BE2C (cell line): ENCODE measurements at regions not wholly inside any gene's neighbourhood (a gene's known extent, or its start where the extent isn't known, plus 50 kb on each side); places are given as distances from the start of the nearest gene placed in this dataset.

ENCODE experiments used
- DNase-seq: peaks from one replicate; pipeline ENCODE4 v3.0.0-alpha.2; 2020
- H3K27me3 ChIP-seq: fragments of 250-450 bp; sonication (Bioruptor Pico); 2 replicates; pipeline ENCODE4 v1.5.1; 2020; ENCODE audit warnings: mild to moderate bottlenecking
- H3K36me3 ChIP-seq: fragments of 250-450 bp; sonication (Bioruptor Pico); 2 replicates; pipeline ENCODE4 v1.5.1; 2020; ENCODE audit warnings: mild to moderate bottlenecking
- H3K4me1 ChIP-seq: fragments of 250-450 bp; sonication (Bioruptor Pico); 2 replicates; pipeline ENCODE4 v1.5.1; 2020
- H3K4me3 ChIP-seq: 2 replicates; pipeline ENCODE4 v1.5.1; 2011; ENCODE audit warnings: low read depth, low read length
- H3K9me3 ChIP-seq: fragments of 250-450 bp; sonication (Bioruptor Pico); 2 replicates; pipeline ENCODE4 v1.5.1; 2020
- TF ChIP-seq, protein P1 (sequence below): IDR thresholded peaks from 2 replicates; pipeline ENCODE4 v1.5.1; 2012; ENCODE audit warnings: mild to moderate bottlenecking, low read depth, low read length

- Histone ChIP-seq H3K4me3 (no peak overlapping the region), H3K36me3 (no peaks in the 10 kb centered on the region), H3K27me3 (no peaks in the 10 kb centered on the region), H3K4me1 (no peaks in the 10 kb centered on the region), H3K9me3 (no peaks in the 10 kb centered on the region)
- TF ChIP-seq, protein P1, sequence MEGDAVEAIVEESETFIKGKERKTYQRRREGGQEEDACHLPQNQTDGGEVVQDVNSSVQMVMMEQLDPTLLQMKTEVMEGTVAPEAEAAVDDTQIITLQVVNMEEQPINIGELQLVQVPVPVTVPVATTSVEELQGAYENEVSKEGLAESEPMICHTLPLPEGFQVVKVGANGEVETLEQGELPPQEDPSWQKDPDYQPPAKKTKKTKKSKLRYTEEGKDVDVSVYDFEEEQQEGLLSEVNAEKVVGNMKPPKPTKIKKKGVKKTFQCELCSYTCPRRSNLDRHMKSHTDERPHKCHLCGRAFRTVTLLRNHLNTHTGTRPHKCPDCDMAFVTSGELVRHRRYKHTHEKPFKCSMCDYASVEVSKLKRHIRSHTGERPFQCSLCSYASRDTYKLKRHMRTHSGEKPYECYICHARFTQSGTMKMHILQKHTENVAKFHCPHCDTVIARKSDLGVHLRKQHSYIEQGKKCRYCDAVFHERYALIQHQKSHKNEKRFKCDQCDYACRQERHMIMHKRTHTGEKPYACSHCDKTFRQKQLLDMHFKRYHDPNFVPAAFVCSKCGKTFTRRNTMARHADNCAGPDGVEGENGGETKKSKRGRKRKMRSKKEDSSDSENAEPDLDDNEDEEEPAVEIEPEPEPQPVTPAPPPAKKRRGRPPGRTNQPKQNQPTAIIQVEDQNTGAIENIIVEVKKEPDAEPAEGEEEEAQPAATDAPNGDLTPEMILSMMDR: no peak
- DNase-seq: no peak
Measured at GRCh38 chr2:163456953-163457743, 278.7 kb downstream of the FIGN start.

DNA sequence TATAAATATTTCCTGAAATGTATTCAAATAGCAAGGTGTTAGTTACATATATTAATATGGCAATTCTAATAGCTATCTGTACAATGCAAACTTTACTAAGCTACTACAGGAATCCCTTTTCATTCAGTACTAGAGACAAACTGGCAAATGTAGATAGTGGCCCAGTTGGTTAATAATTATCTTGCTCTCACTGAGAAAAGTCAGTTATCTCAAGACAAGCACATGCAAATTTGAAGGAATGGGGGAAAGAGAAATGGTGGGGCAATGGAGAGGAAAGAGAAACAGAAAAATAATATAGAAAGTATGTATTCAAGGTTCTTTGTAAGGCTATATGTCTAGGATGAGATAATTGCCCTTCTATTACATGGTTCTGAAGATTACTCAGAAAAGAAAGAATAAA is 280.0 kb downstream of the FIGN start:
- DNase-seq: no peak
- no peaks in the 10 kb centered on the region for H3K27me3 ChIP-seq
- H3K9me3 ChIP-seq: no peaks in the 10 kb centered on the region
- H3K36me3 ChIP-seq: no peaks in the 10 kb centered on the region
- no peaks in the 10 kb centered on the region for H3K4me1 ChIP-seq
- TF ChIP-seq, protein P1: no peak
- H3K4me3 ChIP-seq: no peak overlapping the region

DNA sequence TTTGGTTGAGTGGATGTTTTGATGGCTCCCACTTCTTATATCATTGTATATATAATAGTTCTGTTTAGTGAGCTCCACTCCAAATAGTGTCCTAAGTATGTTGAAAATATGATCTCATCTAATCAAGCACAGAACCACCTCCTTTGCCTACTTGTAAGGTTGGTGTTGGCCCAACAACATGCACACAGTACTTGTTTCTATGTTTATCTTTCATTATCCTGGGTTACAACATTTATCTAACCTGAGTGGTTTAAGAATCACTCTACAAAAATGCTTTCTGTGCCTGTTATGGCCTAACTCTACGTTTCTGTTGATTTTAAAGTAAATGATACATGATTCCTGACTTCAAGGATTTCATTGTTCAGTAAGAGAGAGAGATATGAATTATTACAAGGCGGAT is 281.9 kb downstream of the FIGN start:
- Histone ChIP-seq H3K4me1 (no peaks in the 10 kb centered on the region), H3K27me3 (no peaks in the 10 kb centered on the region), H3K4me3 (no peak overlapping the region), H3K36me3 (no peaks in the 10 kb centered on the region), H3K9me3 (no peaks in the 10 kb centered on the region)
- TF ChIP-seq, protein P1: no peak
- no peak for DNase-seq

DNA sequence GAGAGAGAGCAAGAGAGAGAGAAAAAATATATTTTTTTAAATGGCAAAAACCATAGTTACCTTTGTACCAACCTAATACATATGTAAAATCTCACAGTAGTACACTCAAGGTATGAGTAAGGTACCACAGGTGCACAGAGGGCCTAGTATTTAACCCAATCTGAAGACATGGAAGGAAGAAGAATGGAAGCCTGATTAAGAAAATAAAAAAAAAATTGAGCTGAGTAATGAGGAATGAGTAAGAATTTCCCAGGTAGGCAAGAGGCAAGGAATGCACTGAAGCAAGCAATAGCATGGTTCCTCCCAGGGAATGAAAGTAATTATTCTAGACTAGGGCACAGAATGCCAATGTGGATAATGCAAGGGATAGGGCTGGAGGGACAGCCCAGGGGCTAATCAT is 294.2 kb downstream of the FIGN start:
- Histone ChIP-seq H3K4me3 (no peak overlapping the region), H3K36me3 (no peaks in the 10 kb centered on the region), H3K4me1 (no peaks in the 10 kb centered on the region), H3K27me3 (no peaks in the 10 kb centered on the region), H3K9me3 (no peaks in the 10 kb centered on the region)
- TF ChIP-seq, protein P1: no peak
- no peak for DNase-seq

- no peak for DNase-seq
Measured at GRCh38 chr2:163436963-163437362, 298.8 kb downstream of the FIGN start.

GRCh38 chr2:163428187-163428586 is 307.6 kb downstream of the FIGN start:
- no peak for DNase-seq
- no peaks in the 10 kb centered on the region for H3K36me3 ChIP-seq
- no peak overlapping the region for H3K4me3 ChIP-seq
- TF ChIP-seq, protein P1: no peak
- H3K27me3 ChIP-seq: no peaks in the 10 kb centered on the region
- no peaks in the 10 kb centered on the region for H3K9me3 ChIP-seq
- no peaks in the 10 kb centered on the region for H3K4me1 ChIP-seq

More at GRCh38 chr2:163436963-163437362, 298.8 kb downstream of the FIGN start:
- Histone ChIP-seq H3K27me3 (no peaks in the 10 kb centered on the region), H3K36me3 (no peaks in the 10 kb centered on the region), H3K4me1 (no peaks in the 10 kb centered on the region), H3K9me3 (no peaks in the 10 kb centered on the region), H3K4me3 (no peak overlapping the region)
- TF ChIP-seq, protein P1: no peak
